ENCODE measurements at regions not wholly inside any gene's neighbourhood (a gene's known extent, or its start where the extent isn't known, plus 50 kb on each side); places are given as distances from the start of the nearest gene placed in this dataset.

DNA sequence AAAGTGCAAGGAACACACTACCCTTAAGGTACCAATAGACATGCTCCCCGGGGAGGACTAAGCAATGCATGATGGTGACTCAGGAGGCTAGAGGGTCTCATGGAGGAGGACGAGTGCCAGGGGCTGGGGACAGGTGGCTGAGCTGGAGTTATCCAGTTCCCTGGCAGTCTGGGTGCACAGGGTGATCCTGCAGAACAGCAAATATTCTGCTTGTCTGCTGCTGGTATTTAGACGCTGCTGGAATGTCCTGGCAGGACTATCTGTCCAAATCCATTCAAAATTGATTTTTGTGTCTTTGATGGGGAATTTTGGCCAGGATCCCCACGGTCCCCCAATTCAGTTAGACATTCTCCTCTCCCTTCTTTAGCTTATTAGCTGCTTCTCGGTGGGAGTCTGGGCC lies 138.7 kb downstream of the C12orf75 start:
- Histone ChIP-seq H3K27me3 (ENCODE audit: control insufficient read depth, insufficient read depth, low read length) (no peaks in the 10 kb centered on the region), H3K36me3 (ENCODE audit: control insufficient read depth, insufficient read depth, low read length) (no peaks in the 10 kb centered on the region), H3K4me3 (ENCODE audit: low read depth, low read length) (no peak overlapping the region)
- DNase-seq (ENCODE audit: low read depth) = no peak
- TF ChIP-seq, protein P1, sequence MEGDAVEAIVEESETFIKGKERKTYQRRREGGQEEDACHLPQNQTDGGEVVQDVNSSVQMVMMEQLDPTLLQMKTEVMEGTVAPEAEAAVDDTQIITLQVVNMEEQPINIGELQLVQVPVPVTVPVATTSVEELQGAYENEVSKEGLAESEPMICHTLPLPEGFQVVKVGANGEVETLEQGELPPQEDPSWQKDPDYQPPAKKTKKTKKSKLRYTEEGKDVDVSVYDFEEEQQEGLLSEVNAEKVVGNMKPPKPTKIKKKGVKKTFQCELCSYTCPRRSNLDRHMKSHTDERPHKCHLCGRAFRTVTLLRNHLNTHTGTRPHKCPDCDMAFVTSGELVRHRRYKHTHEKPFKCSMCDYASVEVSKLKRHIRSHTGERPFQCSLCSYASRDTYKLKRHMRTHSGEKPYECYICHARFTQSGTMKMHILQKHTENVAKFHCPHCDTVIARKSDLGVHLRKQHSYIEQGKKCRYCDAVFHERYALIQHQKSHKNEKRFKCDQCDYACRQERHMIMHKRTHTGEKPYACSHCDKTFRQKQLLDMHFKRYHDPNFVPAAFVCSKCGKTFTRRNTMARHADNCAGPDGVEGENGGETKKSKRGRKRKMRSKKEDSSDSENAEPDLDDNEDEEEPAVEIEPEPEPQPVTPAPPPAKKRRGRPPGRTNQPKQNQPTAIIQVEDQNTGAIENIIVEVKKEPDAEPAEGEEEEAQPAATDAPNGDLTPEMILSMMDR (IDR thresholded peaks at IDR 0.05; ENCODE audit: insufficient read depth, low read length, poor library complexity, severe bottlenecking) = no peak

DNA sequence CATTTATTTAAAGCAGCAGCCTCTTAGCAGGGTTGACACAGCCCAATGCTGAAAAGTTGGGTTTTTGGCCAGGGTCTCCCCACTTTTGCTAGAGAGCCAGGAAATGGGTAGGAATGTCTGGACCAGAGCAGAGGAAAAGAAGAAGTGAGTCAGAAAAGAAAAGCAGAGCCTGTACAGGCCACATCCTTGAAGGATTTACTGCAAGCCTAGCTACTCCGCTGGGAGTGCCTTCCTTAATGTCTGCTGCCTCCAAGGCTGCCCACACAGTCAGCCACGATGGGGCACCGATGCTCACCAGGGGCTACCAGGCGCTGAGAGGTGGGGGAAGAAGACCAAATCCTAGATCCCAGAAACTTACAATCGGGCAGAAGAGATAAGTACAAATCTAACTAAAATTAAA lies 139.2 kb downstream of the C12orf75 start:
- no peak for DNase-seq (ENCODE audit: low read depth)
- Histone ChIP-seq H3K36me3 (ENCODE audit: control insufficient read depth, insufficient read depth, low read length) (no peaks in the 10 kb centered on the region), H3K4me3 (ENCODE audit: low read depth, low read length) (no peak overlapping the region), H3K27me3 (ENCODE audit: control insufficient read depth, insufficient read depth, low read length) (no peaks in the 10 kb centered on the region)
- TF ChIP-seq, protein P1 (IDR thresholded peaks at IDR 0.05; ENCODE audit: insufficient read depth, low read length, poor library complexity, severe bottlenecking) = no peak

DNA sequence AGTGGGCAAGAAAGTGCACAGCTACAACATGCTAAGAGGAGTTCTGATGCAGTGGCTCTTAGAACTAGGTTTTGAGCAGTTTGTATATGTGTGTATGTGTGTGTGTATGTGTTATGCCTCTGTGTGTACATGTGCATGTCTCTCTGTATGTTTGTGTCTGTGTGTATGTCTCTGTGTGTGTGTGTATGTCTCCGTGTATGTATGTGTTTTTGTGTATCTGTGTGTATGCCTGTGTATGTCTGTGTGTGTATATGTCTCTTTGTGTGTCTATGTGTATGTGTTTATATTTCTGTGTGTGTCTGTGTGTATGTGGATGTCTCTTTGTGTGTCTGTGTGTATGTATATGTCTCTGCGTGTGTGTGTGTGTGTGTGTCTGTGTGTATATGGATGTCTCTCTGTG lies 139.6 kb downstream of the C12orf75 start:
- no peak for DNase-seq (ENCODE audit: low read depth)
- TF ChIP-seq, protein P1 (IDR thresholded peaks at IDR 0.05; ENCODE audit: insufficient read depth, low read length, poor library complexity, severe bottlenecking) = no peak

DNA sequence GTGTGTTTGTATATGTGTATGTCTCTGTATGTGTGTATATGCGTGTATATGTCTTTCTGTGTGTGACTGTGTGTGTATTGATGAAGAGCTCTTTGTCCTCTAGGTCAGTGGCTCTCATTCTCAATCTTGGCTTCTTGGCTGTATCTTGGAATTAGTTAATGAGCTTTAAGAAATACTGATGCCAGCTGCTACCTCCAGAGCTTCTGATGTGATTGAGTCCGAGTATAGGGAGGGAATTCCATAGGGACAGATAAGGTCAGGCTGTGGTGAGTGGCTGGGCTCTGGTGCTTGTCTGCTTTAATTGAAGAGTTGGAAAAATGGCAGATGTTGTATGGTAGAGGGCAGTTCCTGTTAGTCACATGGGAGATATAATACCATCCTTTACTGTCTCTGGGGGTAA lies 140.1 kb downstream of the C12orf75 start:
- Histone ChIP-seq H3K4me3 (ENCODE audit: low read depth, low read length) (no peak overlapping the region), H3K27me3 (ENCODE audit: control insufficient read depth, insufficient read depth, low read length) (no peaks in the 10 kb centered on the region), H3K36me3 (ENCODE audit: control insufficient read depth, insufficient read depth, low read length) (no peaks in the 10 kb centered on the region)
- no peak for DNase-seq (ENCODE audit: low read depth)
- TF ChIP-seq, protein P1 (IDR thresholded peaks at IDR 0.05; ENCODE audit: insufficient read depth, low read length, poor library complexity, severe bottlenecking) = no peak

More for the DNA sequence above, 139.6 kb downstream of the C12orf75 start:
- Histone ChIP-seq H3K4me3 (ENCODE audit: low read depth, low read length) (no peak overlapping the region), H3K27me3 (ENCODE audit: control insufficient read depth, insufficient read depth, low read length) (no peaks in the 10 kb centered on the region), H3K36me3 (ENCODE audit: control insufficient read depth, insufficient read depth, low read length) (no peaks in the 10 kb centered on the region)

DNA sequence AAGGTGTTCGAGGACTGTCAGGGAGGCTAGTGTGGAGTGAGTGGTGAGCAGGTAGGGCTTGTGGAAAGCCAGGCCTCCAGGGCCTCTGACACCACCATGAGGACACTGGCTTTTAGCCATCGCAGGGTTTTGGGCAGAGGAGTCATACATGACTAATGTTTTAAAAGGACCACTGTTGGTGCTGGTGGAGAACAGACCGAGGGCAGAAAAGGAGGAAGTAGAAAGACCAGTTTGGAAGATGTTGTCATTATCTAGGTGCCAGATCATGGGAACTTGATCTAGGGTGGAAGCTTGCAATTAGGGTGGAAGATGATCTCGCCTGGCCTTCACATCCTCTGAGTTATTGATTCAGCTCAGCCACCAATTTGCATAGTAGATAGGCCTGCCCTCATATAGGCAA lies 144.2 kb downstream of the C12orf75 start:
- no peak overlapping the region for H3K4me3 ChIP-seq (ENCODE audit: low read depth, low read length)
- H3K27me3 ChIP-seq (ENCODE audit: control insufficient read depth, insufficient read depth, low read length) = no peaks in the 10 kb centered on the region
- H3K36me3 ChIP-seq (ENCODE audit: control insufficient read depth, insufficient read depth, low read length) = no peaks in the 10 kb centered on the region
- DNase-seq (ENCODE audit: low read depth) = no peak
- TF ChIP-seq, protein P1 (IDR thresholded peaks at IDR 0.05; ENCODE audit: insufficient read depth, low read length, poor library complexity, severe bottlenecking) = no peak

DNA sequence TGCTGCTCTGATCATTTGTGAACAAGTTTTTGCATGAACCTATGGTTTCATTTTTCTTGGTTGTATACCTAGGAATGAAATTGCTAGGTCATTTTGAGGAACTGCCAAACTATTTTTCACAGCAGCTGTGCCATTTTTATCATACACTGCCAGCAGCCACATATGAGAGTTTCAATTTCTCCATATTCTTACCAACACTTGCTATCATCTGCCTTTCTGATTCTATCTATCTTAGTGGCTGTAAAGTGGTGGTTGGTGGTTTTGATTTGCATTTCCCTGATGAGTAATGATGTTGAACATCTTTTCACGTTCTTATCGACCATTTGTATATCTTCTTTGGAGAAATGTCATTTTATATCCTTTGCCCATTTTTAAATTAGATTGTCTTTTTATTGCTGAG lies 146.1 kb downstream of the C12orf75 start:
- TF ChIP-seq, protein P1 (IDR thresholded peaks at IDR 0.05; ENCODE audit: insufficient read depth, low read length, poor library complexity, severe bottlenecking) = no peak
- Histone ChIP-seq H3K4me3 (ENCODE audit: low read depth, low read length) (no peak overlapping the region), H3K36me3 (ENCODE audit: control insufficient read depth, insufficient read depth, low read length) (no peaks in the 10 kb centered on the region), H3K27me3 (ENCODE audit: control insufficient read depth, insufficient read depth, low read length) (no peaks in the 10 kb centered on the region)
- DNase-seq (ENCODE audit: low read depth) = no peak

Measured in kidney epithelial cell (primary cell).